Activated T-helper 1 cell treated with anti-CD3 and anti-CD28 coated beads, Interleukin-12 subunit alpha, Interleukin-12 subunit beta, Interleukin-2, Interleukin-4 antibody, amounts not matched to agents 30 ng/mL and 10 ng/mL and 1 ng/mL, durations not matched to agents 14 hours and 24 hours and 36 hours (primary cell): ENCODE measurements at regions not wholly inside any gene's neighbourhood (a gene's known extent, or its start where the extent isn't known, plus 50 kb on each side); places are given as distances from the start of the nearest gene placed in this dataset.

Experiments used
- DNase-seq: peaks from one replicate; pipeline ENCODE4 v3.0.0; 2021; ENCODE audit warnings: low spot score
- H3K27ac Mint-ChIP-seq: one replicate; pipeline ENCODE4 v1.8.0; 2021; ENCODE audit warnings: mild to moderate bottlenecking, mixed read lengths
- H3K27me3 Mint-ChIP-seq: one replicate; pipeline ENCODE4 v1.8.0; 2022; ENCODE audit warnings: mild to moderate bottlenecking, moderate library complexity, mixed read lengths; ENCODE audit not compliant: insufficient read depth
- H3K36me3 Mint-ChIP-seq: one replicate; pipeline ENCODE4 v1.8.0; 2021; ENCODE audit warnings: low read depth, mixed read lengths
- H3K4me1 Mint-ChIP-seq: one replicate; pipeline ENCODE4 v1.8.0; 2021; ENCODE audit warnings: low read depth, mixed read lengths
- H3K4me3 Mint-ChIP-seq: one replicate; pipeline ENCODE4 v1.8.0; 2021; ENCODE audit warnings: mild to moderate bottlenecking, moderate library complexity, mixed read lengths
- H3K9me3 Mint-ChIP-seq: one replicate; pipeline ENCODE4 v1.8.0; 2021; ENCODE audit warnings: mixed read lengths
- intact Hi-C: fragments of 100-400 bp; cut with micrococcal nuclease; formaldehyde crosslinking; loops from one replicate; pipeline ENCODE4 v1.15.1; 2024

DNA sequence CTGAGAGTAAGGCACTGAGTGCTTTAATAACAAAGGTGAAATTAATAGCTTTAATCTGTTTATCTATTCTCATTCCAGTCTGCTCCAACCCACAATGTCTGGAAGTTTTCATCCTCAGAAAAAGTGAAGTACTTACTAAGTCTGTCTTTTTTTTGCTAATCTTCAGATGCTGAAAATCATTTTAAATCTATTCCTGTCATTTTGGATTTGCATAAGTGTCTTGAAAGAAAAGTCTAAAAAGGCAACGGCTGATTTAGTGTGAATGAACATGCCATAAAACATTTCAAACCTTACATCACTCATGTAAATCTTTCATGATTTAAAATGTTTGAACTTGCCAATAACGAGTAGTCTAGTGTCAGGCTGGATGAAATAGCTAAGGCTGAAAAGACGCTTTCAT is 685.6 kb downstream of the RPS29 start:
- intact Hi-C loops = no loop called here
- Mint-ChIP-seq H3K4me3 (no peak overlapping the region), H3K4me1 (no peaks in the 10 kb centered on the region), H3K9me3 (no peaks in the 10 kb centered on the region), H3K27ac (no peak overlapping the region), H3K27me3 (peaks cover 2% of the 10 kb centered on the region), H3K36me3 (no peaks in the 10 kb centered on the region)
- no peak for DNase-seq

GRCh38 chr14:48890333-48890732 is 695.8 kb downstream of the RPS29 start:
- no peak for DNase-seq
- Mint-ChIP-seq H3K4me3 (no peak overlapping the region), H3K27ac (no peak overlapping the region), H3K36me3 (no peaks in the 10 kb centered on the region), H3K9me3 (no peaks in the 10 kb centered on the region), H3K4me1 (no peaks in the 10 kb centered on the region), H3K27me3 (no peaks in the 10 kb centered on the region)
- intact Hi-C loops = no loop called here

DNA sequence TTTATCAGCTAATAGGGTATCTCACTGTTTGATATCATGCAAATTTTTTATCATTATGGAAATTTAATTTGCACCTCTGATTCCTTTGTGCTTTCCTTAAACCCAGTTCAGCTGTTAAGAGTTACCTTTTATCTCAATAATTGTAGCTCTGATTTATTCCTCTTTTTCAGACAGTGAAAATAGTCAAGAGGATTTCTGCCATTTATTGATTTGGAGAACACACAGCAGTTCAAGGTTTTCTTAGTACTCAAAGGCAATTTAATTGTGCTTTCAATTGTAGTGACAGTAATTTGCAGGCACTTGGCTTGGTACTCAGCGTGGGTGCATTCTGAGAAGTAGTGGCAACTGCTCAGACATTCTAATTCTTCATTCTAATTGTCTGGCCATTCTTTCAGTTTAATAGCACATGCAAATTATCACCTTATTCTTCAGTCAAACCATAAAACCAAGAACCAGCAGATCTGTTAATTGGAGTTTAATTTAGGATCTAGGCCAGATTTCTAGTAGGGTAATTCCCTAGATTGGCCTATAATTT is 709.3 kb downstream of the RPS29 start:
- H3K4me3 Mint-ChIP-seq = no peak overlapping the region
- H3K36me3 Mint-ChIP-seq = no peaks in the 10 kb centered on the region
- intact Hi-C loops = no loop called here
- no peaks in the 10 kb centered on the region for H3K9me3 Mint-ChIP-seq
- H3K27ac Mint-ChIP-seq = no peak overlapping the region
- no peak for DNase-seq
- H3K4me1 Mint-ChIP-seq = no peaks in the 10 kb centered on the region
- H3K27me3 Mint-ChIP-seq = peaks cover 1% of the 10 kb centered on the region

DNA sequence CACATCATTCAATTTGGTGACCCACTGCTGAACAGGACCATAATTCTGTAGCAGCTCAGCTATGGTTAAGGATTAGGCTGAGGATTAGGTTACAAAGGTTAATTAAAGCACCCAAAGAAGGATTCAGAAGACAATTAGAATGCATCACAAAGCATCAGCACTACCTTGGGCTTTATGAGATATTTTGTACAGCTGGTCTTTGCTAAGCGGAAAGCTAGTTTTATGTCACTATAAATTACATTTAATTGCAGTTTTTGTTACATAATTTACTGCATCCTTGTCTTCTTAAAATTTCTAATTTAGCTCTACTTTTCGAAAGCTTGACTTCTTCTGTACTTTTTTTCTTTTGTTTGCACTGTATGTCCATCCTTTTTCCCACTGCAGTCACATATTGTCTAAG is 711.5 kb downstream of the RPS29 start:
- Mint-ChIP-seq H3K27ac (no peak overlapping the region), H3K4me3 (no peak overlapping the region), H3K27me3 (no peaks in the 10 kb centered on the region), H3K36me3 (no peaks in the 10 kb centered on the region), H3K9me3 (no peaks in the 10 kb centered on the region), H3K4me1 (no peaks in the 10 kb centered on the region)
- no peak for DNase-seq
- intact Hi-C loops = no loop called here

DNA sequence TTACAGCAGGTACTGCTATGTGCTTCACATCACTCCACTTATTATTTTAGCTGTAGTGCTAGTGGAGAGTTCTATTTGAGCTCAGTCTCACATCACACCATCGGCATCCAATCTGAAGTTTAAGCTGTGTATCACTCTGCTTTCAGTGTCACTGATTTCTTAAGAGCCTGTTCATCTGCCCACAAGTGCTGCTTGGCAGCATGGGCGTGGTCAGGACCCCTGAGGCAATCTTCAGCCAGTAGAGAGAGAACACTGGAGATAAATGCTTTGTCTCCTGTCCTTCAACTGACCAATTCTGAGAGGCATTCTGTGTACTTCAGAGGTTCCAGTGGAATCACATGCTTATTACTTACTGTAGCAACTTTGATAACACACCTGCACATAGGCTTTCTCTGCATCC is 728.8 kb downstream of the RPS29 start:
- Mint-ChIP-seq H3K4me3 (no peak overlapping the region), H3K27ac (no peak overlapping the region), H3K4me1 (no peaks in the 10 kb centered on the region), H3K36me3 (no peaks in the 10 kb centered on the region), H3K27me3 (no peaks in the 10 kb centered on the region), H3K9me3 (no peaks in the 10 kb centered on the region)
- intact Hi-C loops = no loop called here
- DNase-seq = no peak

- Mint-ChIP-seq H3K4me3 (no peak overlapping the region), H3K4me1 (no peaks in the 10 kb centered on the region), H3K27me3 (no peaks in the 10 kb centered on the region), H3K27ac (no peak overlapping the region), H3K36me3 (no peaks in the 10 kb centered on the region), H3K9me3 (no peaks in the 10 kb centered on the region)
- intact Hi-C loops = no loop called here
- no peak for DNase-seq
Observed at GRCh38 chr14:48853159-48853558, 733.0 kb downstream of the RPS29 start.

- intact Hi-C loops = no loop called here
- H3K27ac Mint-ChIP-seq = no peak overlapping the region
- DNase-seq = no peak
- no peaks in the 10 kb centered on the region for H3K4me1 Mint-ChIP-seq
- H3K36me3 Mint-ChIP-seq = no peaks in the 10 kb centered on the region
- H3K4me3 Mint-ChIP-seq = no peak overlapping the region
- no peaks in the 10 kb centered on the region for H3K9me3 Mint-ChIP-seq
- H3K27me3 Mint-ChIP-seq = no peaks in the 10 kb centered on the region
Observed at GRCh38 chr14:48849741-48850322, 736.3 kb downstream of the RPS29 start.

DNA sequence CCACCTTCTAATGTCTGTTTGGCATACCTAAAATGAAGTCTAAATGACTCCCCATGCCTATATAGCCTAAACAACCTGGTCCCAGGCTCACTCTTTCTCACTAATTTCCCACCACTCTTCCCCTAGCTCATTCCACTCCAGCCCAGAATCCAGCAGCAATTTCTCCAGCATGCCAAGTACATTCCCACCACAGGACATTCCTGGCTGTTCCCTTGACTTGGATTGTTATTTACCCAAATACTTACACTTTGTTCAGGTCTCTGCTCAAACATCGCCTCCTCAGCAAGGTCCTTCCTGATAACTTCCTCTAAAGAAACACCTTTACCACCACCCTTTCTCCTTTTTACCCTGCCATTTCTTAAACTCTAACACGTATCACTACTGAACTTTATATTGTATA is 743.4 kb downstream of the RPS29 start:
- Mint-ChIP-seq H3K9me3 (no peaks in the 10 kb centered on the region), H3K36me3 (no peaks in the 10 kb centered on the region), H3K4me3 (no peak overlapping the region), H3K27ac (no peak overlapping the region), H3K27me3 (no peaks in the 10 kb centered on the region), H3K4me1 (no peaks in the 10 kb centered on the region)
- intact Hi-C loops = no loop called here
- DNase-seq = no peak

- H3K36me3 Mint-ChIP-seq = no peaks in the 10 kb centered on the region
- H3K4me1 Mint-ChIP-seq = no peaks in the 10 kb centered on the region
- intact Hi-C loops = no loop called here
- H3K27ac Mint-ChIP-seq = no peak overlapping the region
- DNase-seq = no peak
- no peak overlapping the region for H3K4me3 Mint-ChIP-seq
- H3K27me3 Mint-ChIP-seq = no peaks in the 10 kb centered on the region
- H3K9me3 Mint-ChIP-seq = no peaks in the 10 kb centered on the region
Observed at GRCh38 chr14:48826058-48826457, 760.1 kb downstream of the RPS29 start.

DNA sequence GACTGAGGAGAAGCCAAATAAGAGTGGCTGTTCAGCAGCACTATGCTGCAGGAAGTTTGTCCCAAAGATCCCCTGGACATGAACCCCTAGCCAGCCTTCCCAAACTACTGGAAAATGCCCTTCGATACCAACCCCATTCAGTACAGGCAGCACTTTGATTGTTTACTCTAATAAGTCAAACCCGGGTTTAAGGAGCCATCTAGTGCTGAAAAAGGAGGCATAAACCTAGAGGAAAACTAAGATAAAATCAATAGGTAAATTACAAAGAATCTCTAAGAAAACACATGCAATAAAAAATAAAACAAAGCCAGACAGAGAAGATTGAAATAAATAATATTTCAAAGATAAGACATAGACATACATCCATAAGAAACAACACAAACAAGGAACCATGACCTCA is 771.6 kb downstream of the RPS29 start:
- no peaks in the 10 kb centered on the region for H3K27me3 Mint-ChIP-seq
- intact Hi-C loops = no loop called here
- no peaks in the 10 kb centered on the region for H3K36me3 Mint-ChIP-seq

GRCh38 chr14:48805315-48805714 is 780.9 kb downstream of the RPS29 start:
- DNase-seq = no peak
- Mint-ChIP-seq H3K27me3 (no peaks in the 10 kb centered on the region), H3K4me1 (no peaks in the 10 kb centered on the region), H3K4me3 (no peak overlapping the region), H3K9me3 (peaks cover 13% of the 10 kb centered on the region), H3K36me3 (no peaks in the 10 kb centered on the region), H3K27ac (no peak overlapping the region)
- intact Hi-C loops = no loop called here

More for the DNA sequence above, 771.6 kb downstream of the RPS29 start:
- Mint-ChIP-seq H3K27ac (no peak overlapping the region), H3K9me3 (no peaks in the 10 kb centered on the region), H3K4me1 (no peaks in the 10 kb centered on the region), H3K4me3 (no peak overlapping the region)
- DNase-seq = no peak

DNA sequence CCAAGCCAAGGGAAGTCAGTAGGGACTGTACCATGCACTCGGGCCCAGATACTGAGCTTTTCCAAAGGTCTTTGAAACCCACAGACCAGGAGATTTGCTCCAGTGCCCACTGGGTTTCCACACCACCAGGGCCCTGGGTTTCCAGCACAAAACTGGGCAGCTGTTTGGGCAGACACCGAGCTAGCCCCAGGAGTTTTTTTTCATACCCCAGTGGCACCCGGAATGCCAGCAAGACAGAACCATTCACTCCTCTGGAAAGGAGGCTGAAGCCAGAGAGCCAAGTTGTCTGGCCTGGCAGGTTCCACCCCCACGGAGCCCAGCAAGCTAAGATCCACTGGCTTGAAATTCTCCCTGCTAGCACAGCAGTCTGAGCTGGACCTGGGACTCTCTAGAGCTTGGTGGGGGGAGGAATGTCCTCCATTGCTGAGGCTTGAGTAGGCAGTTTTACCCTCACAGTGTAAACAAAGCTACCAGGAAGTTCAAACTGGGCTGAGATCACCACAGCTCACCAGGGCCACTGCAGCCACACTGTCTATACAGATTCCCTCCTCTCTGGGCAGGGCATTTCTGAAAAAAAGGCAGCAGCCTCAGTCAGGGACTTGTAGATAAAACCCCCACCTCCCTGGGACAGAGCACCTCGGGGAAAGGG is 793.7 kb downstream of the RPS29 start:
- no peaks in the 10 kb centered on the region for H3K36me3 Mint-ChIP-seq
- no peaks in the 10 kb centered on the region for H3K27me3 Mint-ChIP-seq
- no peak for DNase-seq
- no peak overlapping the region for H3K4me3 Mint-ChIP-seq
- intact Hi-C loops = no loop called here
- H3K27ac Mint-ChIP-seq = no peak overlapping the region
- H3K9me3 Mint-ChIP-seq = peaks cover 32% of the 10 kb centered on the region
- no peaks in the 10 kb centered on the region for H3K4me1 Mint-ChIP-seq

- no peaks in the 10 kb centered on the region for H3K36me3 Mint-ChIP-seq
- no peak overlapping the region for H3K27ac Mint-ChIP-seq
- H3K27me3 Mint-ChIP-seq = no peaks in the 10 kb centered on the region
- no peaks in the 10 kb centered on the region for H3K4me1 Mint-ChIP-seq
- peaks cover 7% of the 10 kb centered on the region for H3K9me3 Mint-ChIP-seq
- DNase-seq = no peak
- H3K4me3 Mint-ChIP-seq = no peak overlapping the region
- intact Hi-C loops = no loop called here
Observed at GRCh38 chr14:48788771-48789170, 797.4 kb downstream of the RPS29 start.

GRCh38 chr14:48786498-48786897 is 799.7 kb downstream of the RPS29 start:
- Mint-ChIP-seq H3K27me3 (no peaks in the 10 kb centered on the region), H3K4me1 (no peaks in the 10 kb centered on the region), H3K4me3 (no peak overlapping the region), H3K9me3 (peaks cover 8% of the 10 kb centered on the region), H3K36me3 (no peaks in the 10 kb centered on the region), H3K27ac (no peak overlapping the region)
- intact Hi-C loops = no loop called here
- DNase-seq = no peak
